ENCODE measurements at regions not wholly inside any gene's neighbourhood (a gene's known extent, or its start where the extent isn't known, plus 50 kb on each side); places are given as distances from the start of the nearest gene placed in this dataset.
"Not testable (repeated sequence)": the region's sequence is repeated elsewhere in the genome, so short reads cannot be mapped to it uniquely, and the experiment has no call there.

DNA sequence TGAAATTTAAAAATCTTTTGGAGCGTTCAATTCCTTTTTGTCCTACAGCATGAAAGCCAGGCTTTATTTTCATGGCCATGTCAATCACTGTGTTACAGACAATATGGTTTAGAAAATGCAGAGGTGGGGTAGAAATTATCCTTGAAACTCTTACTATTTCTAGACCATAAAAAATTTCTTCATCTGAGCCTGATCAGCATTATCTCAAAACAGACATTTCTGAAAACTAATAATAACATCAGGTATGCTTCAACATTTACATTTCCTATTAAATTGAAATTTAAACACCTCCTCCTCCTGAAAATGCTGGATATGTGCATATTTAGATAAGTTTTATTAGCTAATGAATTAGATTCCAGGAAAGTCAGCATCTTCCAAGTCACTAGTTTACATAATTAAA is 570.6 kb downstream of the RIT2 start:
- H3K27me3 ChIP-seq (replicated peaks; ENCODE audit: insufficient read depth): no peaks in the 10 kb centered on the region
- no peak for DNase-seq
- no peaks in the 10 kb centered on the region for H3K79me2 ChIP-seq (ENCODE audit: insufficient read depth)
- H3K27ac ChIP-seq: no peak overlapping the region
- no peak overlapping the region for H3K4me2 ChIP-seq (ENCODE audit: unreplicated experiment)
- no peaks in the 10 kb centered on the region for H3K9me3 ChIP-seq (ENCODE audit: low read depth)
- no peaks in the 10 kb centered on the region for H3K9me2 ChIP-seq (ENCODE audit: insufficient read depth)
- H3K9ac ChIP-seq: no peak overlapping the region
- H4K20me1 ChIP-seq (ENCODE audit: insufficient read depth): no peaks in the 10 kb centered on the region
- no peak for TF ChIP-seq EZH2phosphoT487 (IDR thresholded peaks at IDR 0.05; ENCODE audit: insufficient read depth, low read depth)
- TF ChIP-seq EZH2 (IDR thresholded peaks at IDR 0.05; ENCODE audit: insufficient read depth, poor library complexity, severe bottlenecking): no peak
- H3F3A ChIP-seq (ENCODE audit: insufficient read depth): no peaks in the 10 kb centered on the region
- in situ Hi-C loops (cut with MboI): no loop called here
- WGBS, 2 experiments (ENCODE audit: low coverage in 1 of 2, low lambda C conversion rate in 2 of 2, missing lambda C conversion rate in 2 of 2): 78 to 88% methylated on average over 1 of the region's 1 CpG
- H3K4me1 ChIP-seq (ENCODE audit: insufficient read depth): peaks cover 7% of the 10 kb centered on the region
- no peak overlapping the region for H3K4me3 ChIP-seq
- no peak overlapping the region for H2AFZ ChIP-seq
- no peaks in the 10 kb centered on the region for H3K36me3 ChIP-seq (ENCODE audit: low read depth)

DNA sequence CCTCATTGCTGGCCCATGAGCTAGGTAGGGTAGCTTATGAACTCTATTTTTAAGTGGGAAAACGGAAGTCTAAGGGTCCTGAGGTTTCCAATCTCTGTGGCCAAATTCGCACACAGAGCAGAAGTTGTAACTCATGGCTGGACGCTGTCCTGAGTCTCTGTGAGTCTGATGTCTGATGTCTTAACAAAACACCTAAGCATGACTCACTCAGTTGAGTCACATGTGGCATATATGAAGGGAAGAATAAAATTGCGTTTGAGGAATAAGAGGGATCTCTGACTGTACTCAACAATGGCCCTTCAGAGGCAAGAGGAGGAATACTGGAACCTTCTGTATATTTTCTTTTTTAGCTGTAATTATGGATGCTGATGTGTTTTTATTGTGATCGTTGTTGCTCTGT is 569.7 kb downstream of the RIT2 start:
- no peaks in the 10 kb centered on the region for H3K9me3 ChIP-seq (ENCODE audit: low read depth)
- no peak overlapping the region for H3K4me2 ChIP-seq (ENCODE audit: unreplicated experiment)
- peak; percentile 76 for DNase-seq
- H3K79me2 ChIP-seq (ENCODE audit: insufficient read depth): no peaks in the 10 kb centered on the region
- no peaks in the 10 kb centered on the region for H3F3A ChIP-seq (ENCODE audit: insufficient read depth)
- 12 to 20% methylated on average over 5 of the region's 5 CpGs for WGBS, 2 experiments (ENCODE audit: low coverage in 1 of 2, low lambda C conversion rate in 2 of 2, missing lambda C conversion rate in 2 of 2)
- no peaks in the 10 kb centered on the region for H3K36me3 ChIP-seq (ENCODE audit: low read depth)
- H4K20me1 ChIP-seq (ENCODE audit: insufficient read depth): no peaks in the 10 kb centered on the region
- TF ChIP-seq EZH2phosphoT487 (IDR thresholded peaks at IDR 0.05; ENCODE audit: insufficient read depth, low read depth) (no peak), EZH2 (IDR thresholded peaks at IDR 0.05; ENCODE audit: insufficient read depth, poor library complexity, severe bottlenecking) (no peak)
- no peaks in the 10 kb centered on the region for H3K27me3 ChIP-seq (replicated peaks; ENCODE audit: insufficient read depth)
- no peak overlapping the region for H2AFZ ChIP-seq
- H3K9ac ChIP-seq: no peak overlapping the region
- peaks cover 7% of the 10 kb centered on the region for H3K4me1 ChIP-seq (ENCODE audit: insufficient read depth)
- H3K27ac ChIP-seq: no peak overlapping the region
- in situ Hi-C loops (cut with MboI): no loop called here
- H3K9me2 ChIP-seq (ENCODE audit: insufficient read depth): no peaks in the 10 kb centered on the region
- H3K4me3 ChIP-seq: no peak overlapping the region

DNA sequence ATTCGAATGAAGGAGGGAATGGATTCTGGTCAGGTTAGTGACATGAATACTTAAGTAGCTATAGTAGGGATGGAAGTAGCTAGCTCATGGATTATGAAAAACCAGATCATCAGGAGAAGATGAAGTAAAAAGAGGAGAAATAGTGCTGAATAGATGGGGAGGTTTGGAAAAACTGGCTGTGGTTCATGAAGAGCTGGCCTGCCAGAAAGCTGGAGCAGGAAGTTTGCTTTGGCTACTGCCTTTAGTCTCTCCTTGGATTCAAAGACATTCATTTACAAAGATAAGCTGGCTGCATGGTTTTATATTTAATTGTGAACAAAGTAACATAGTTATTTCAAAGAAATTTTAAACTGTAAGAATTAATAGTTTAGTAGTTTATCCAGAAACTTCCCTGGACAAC is 567.0 kb downstream of the RIT2 start:
- Histone ChIP-seq H3K27me3 (replicated peaks; ENCODE audit: insufficient read depth) (no peaks in the 10 kb centered on the region), H3K36me3 (ENCODE audit: low read depth) (no peaks in the 10 kb centered on the region), H4K20me1 (ENCODE audit: insufficient read depth) (no peaks in the 10 kb centered on the region), H3K79me2 (ENCODE audit: insufficient read depth) (no peaks in the 10 kb centered on the region), H3K4me2 (ENCODE audit: unreplicated experiment) (no peak overlapping the region), H3K9me2 (ENCODE audit: insufficient read depth) (no peaks in the 10 kb centered on the region), H2AFZ (no peak overlapping the region), H3K4me1 (ENCODE audit: insufficient read depth) (peaks cover 7% of the 10 kb centered on the region), H3F3A (ENCODE audit: insufficient read depth) (no peaks in the 10 kb centered on the region), H3K27ac (no peak overlapping the region), H3K9ac (no peak overlapping the region), H3K4me3 (no peak overlapping the region), H3K9me3 (ENCODE audit: low read depth) (no peaks in the 10 kb centered on the region)
- DNase-seq: no peak
- 51 to 70% methylated on average over 1 of the region's 1 CpG for WGBS, 2 experiments (ENCODE audit: low coverage in 1 of 2, low lambda C conversion rate in 2 of 2, missing lambda C conversion rate in 2 of 2)
- no peak for TF ChIP-seq EZH2phosphoT487 (IDR thresholded peaks at IDR 0.05; ENCODE audit: insufficient read depth, low read depth)
- in situ Hi-C loops (cut with MboI): no loop called here

DNA sequence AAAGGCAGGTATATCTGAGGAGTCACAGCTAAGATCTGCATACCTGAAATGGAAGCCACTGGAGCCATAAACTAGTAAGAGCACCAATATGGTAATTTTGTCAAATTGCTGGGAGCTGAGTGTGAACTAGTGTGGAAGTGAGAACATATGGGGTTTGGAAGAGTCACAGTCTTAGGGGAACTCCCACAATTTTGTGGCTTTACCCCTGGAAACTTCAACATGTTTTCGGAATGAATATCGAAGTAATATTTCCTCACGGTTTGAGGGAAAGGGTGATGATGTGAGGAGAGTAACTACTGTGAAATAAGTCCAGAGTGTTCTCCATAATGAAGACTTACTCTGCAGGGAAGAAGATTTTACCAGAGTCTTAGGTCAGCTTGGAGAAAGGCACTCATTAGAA is 565.9 kb downstream of the RIT2 start:
- no peaks in the 10 kb centered on the region for H3K9me3 ChIP-seq (ENCODE audit: low read depth)
- no peak overlapping the region for H3K4me3 ChIP-seq
- TF ChIP-seq EZH2phosphoT487 (IDR thresholded peaks at IDR 0.05; ENCODE audit: insufficient read depth, low read depth) (no peak), EZH2 (IDR thresholded peaks at IDR 0.05; ENCODE audit: insufficient read depth, poor library complexity, severe bottlenecking) (no peak)
- no peaks in the 10 kb centered on the region for H4K20me1 ChIP-seq (ENCODE audit: insufficient read depth)
- no peak overlapping the region for H3K27ac ChIP-seq
- no peak overlapping the region for H3K4me2 ChIP-seq (ENCODE audit: unreplicated experiment)
- no peaks in the 10 kb centered on the region for H3K79me2 ChIP-seq (ENCODE audit: insufficient read depth)
- 7 to 11% methylated on average over 3 of the region's 3 CpGs for WGBS, 2 experiments (ENCODE audit: low coverage in 1 of 2, low lambda C conversion rate in 2 of 2, missing lambda C conversion rate in 2 of 2)
- no peak overlapping the region for H3K9ac ChIP-seq
- H3K9me2 ChIP-seq (ENCODE audit: insufficient read depth): no peaks in the 10 kb centered on the region
- H2AFZ ChIP-seq: no peak overlapping the region
- no peaks in the 10 kb centered on the region for H3K36me3 ChIP-seq (ENCODE audit: low read depth)
- DNase-seq: peak; percentile 46
- in situ Hi-C loops (cut with MboI): no loop called here
- H3K4me1 ChIP-seq (ENCODE audit: insufficient read depth): peaks cover 7% of the 10 kb centered on the region
- H3F3A ChIP-seq (ENCODE audit: insufficient read depth): no peaks in the 10 kb centered on the region
- no peaks in the 10 kb centered on the region for H3K27me3 ChIP-seq (replicated peaks; ENCODE audit: insufficient read depth)

DNA sequence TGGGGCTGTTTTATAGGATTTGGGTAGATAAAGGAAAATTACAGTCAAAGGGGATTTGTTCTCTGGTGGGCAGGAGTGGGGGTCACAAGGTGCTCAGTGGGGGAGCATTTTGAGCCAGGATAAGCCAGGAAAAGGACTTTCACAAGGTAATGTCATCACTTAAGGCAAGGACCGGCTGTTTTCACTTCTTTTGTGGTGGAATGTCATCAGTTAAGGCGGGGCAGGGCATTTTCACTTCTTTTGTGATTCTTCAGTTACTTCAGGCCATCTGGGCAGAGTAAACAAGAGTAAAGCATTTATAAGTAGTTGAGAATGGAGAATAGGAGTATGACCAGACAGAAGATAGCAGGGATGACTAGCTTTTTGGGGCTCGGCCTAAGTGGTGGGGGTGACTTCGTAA is 562.9 kb downstream of the RIT2 start:
- H3K79me2 ChIP-seq (ENCODE audit: insufficient read depth); H3K27me3 ChIP-seq (replicated peaks; ENCODE audit: insufficient read depth); H3K9ac ChIP-seq; H3F3A ChIP-seq (ENCODE audit: insufficient read depth); H3K4me1 ChIP-seq (ENCODE audit: insufficient read depth); DNase-seq; H3K4me3 ChIP-seq; H4K20me1 ChIP-seq (ENCODE audit: insufficient read depth); H3K4me2 ChIP-seq (ENCODE audit: unreplicated experiment); H3K9me2 ChIP-seq (ENCODE audit: insufficient read depth); H3K27ac ChIP-seq; in situ Hi-C loops (cut with MboI); H3K36me3 ChIP-seq (ENCODE audit: low read depth); H2AFZ ChIP-seq; H3K9me3 ChIP-seq (ENCODE audit: low read depth): not testable (repeated sequence)
- WGBS, 2 experiments (ENCODE audit: low coverage in 1 of 2, low lambda C conversion rate in 2 of 2, missing lambda C conversion rate in 2 of 2): 63 to 77% methylated on average over 4 of the region's 4 CpGs
